Peyer's patch (tissue), 4 donors: ENCODE measurements at regions not wholly inside any gene's neighbourhood (a gene's known extent, or its start where the extent isn't known, plus 50 kb on each side); places are given as distances from the start of the nearest gene placed in this dataset.

Experiments
- DNase-seq, 3 donors: peaks; one replicate each; pipeline ENCODE4 v3.0.0-alpha.2; 2017 to 2019
- H3K27ac ChIP-seq, 4 donors: fragments of 200-600 bp; sonication (generic); one replicate each; pipeline ENCODE4 v1.5.1; 2016 to 2019
- H3K27me3 ChIP-seq, 2 donors: fragments of 200-600 bp; sonication (generic); one replicate each; pipeline ENCODE4 v1.5.1; 2019
- H3K36me3 ChIP-seq, 3 donors: fragments of 200-600 bp; sonication (generic); one replicate each; pipeline ENCODE4 v1.5.1; 2016 to 2019
- H3K4me1 ChIP-seq, 4 donors: fragments of 200-600 bp; sonication (generic); one replicate each; pipeline ENCODE4 v1.5.1; 2016 to 2019
- H3K4me3 ChIP-seq, 4 donors: fragments of 200-600 bp; sonication (generic); 1 replicate in 3 of 4; 2 replicates in 1 of 4; pipeline ENCODE4 v1.5.1; 2016 to 2019; ENCODE audit warnings: mild to moderate bottlenecking in 1 of 4
- H3K9me3 ChIP-seq, 4 donors: fragments of 200-600 bp; sonication (generic); one replicate each; pipeline ENCODE4 v1.5.1; 2016 to 2019; ENCODE audit warnings: mild to moderate bottlenecking in 1 of 4
- POLR2A ChIP-seq, 2 donors: fragments of 450-650 bp; IDR thresholded peaks; one replicate each; pipeline ENCODE4 v1.5.1; 2017; ENCODE audit warnings: antibody characterized with exemption in 2 of 2, mild to moderate bottlenecking in 2 of 2, moderate library complexity in 2 of 2
- TF ChIP-seq, protein P1 (sequence below), 6 experiments: fragments of 450-650 bp in 4 of 6; fragments of 200-600 bp in 2 of 6; sonication (generic) in 1 of 6; IDR thresholded peaks; one replicate each; pipeline ENCODE4 v1.5.1; 2017 to 2019; ENCODE audit warnings: antibody characterized with exemption in 6 of 6, mild to moderate bottlenecking in 3 of 6, moderate library complexity in 1 of 6

DNA sequence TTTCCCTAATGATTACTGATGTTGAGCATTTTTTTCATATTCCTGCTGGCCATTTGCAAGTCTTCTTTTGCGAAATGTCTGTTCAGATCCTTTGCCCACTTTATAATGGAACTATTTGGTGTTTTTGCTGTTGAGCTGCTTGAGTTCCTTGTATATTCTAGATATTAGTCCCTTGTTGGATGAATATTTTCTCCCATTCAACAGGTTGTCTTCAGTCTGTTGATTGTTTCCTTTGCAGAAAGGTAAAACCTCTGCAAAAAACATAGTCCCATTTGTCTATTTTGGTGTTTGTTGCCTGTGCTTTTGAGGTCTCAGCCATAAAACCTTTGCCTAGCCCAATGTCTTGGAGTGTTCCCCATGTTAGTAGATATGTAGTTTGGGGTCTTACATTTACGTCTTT, 78.0 kb upstream of the GUCA2B start:
- Histone ChIP-seq H3K4me1 (no peaks in the 10 kb centered on the region), H3K27ac (no peak overlapping the region), H3K27me3 (no peaks in the 10 kb centered on the region), H3K4me3 (no peak overlapping the region), H3K9me3 (no peaks in the 10 kb centered on the region), H3K36me3 (no peaks in the 10 kb centered on the region)
- no peak for DNase-seq
- no peak for TF ChIP-seq POLR2A (IDR thresholded peaks at IDR 0.05)
- TF ChIP-seq, protein P1, sequence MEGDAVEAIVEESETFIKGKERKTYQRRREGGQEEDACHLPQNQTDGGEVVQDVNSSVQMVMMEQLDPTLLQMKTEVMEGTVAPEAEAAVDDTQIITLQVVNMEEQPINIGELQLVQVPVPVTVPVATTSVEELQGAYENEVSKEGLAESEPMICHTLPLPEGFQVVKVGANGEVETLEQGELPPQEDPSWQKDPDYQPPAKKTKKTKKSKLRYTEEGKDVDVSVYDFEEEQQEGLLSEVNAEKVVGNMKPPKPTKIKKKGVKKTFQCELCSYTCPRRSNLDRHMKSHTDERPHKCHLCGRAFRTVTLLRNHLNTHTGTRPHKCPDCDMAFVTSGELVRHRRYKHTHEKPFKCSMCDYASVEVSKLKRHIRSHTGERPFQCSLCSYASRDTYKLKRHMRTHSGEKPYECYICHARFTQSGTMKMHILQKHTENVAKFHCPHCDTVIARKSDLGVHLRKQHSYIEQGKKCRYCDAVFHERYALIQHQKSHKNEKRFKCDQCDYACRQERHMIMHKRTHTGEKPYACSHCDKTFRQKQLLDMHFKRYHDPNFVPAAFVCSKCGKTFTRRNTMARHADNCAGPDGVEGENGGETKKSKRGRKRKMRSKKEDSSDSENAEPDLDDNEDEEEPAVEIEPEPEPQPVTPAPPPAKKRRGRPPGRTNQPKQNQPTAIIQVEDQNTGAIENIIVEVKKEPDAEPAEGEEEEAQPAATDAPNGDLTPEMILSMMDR (IDR thresholded peaks at IDR 0.05), result no peak

DNA sequence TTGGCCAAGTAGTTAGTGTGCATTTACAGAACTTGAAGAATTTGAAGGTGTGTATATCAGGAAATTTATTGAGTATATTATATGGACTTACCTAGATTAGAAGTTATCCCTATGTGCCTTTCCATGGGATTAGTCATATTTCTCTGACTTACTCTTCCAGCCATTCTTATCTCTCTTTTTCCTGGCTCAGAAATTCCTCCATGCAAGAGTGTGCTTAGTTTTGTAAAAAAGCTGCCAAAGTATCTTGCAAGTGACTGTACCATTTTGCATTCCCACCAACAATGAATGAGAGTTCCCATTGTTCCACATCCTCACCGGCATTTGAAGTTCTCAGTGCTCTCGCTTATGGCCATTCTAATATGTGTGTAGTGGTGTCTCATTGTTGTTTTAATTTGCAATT, 82.2 kb upstream of the GUCA2B start:
- no peaks in the 10 kb centered on the region for H3K27me3 ChIP-seq
- DNase-seq, result no peak

DNA sequence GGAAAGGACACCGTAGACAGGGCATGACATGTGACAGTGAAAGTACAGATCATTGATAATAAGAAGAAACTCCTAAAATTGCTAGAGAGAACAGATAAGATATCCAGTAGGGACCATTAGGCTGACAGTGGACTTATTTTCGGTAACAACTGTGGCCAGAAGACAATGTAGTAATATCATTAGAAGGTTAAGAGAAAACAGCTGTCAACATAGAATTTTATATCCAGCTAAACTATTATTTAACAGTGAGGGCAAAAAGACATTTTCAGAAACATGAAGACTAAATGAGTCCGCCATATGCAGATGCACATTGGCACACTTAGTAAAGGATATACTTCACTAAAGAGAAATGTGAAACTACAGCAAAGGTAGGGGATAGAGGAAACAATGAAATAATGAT, 95.4 kb upstream of the GUCA2B start:
- Histone ChIP-seq H3K4me1 (no peaks in the 10 kb centered on the region), H3K27ac (no peak overlapping the region), H3K9me3 (peaks cover 0 to 4% (median 0%) of the 10 kb centered on the region in 4 donors), H3K36me3 (no peaks in the 10 kb centered on the region), H3K4me3 (no peak overlapping the region), H3K27me3 (no peaks in the 10 kb centered on the region)
- no peak for DNase-seq
- TF ChIP-seq, protein P1 (IDR thresholded peaks at IDR 0.05), result no peak
- TF ChIP-seq POLR2A (IDR thresholded peaks at IDR 0.05), result no peak

More for the DNA sequence above, 82.2 kb upstream of the GUCA2B start:
- Histone ChIP-seq H3K36me3 (no peaks in the 10 kb centered on the region), H3K4me3 (no peak overlapping the region), H3K27ac (no peak overlapping the region), H3K9me3 (no peaks in the 10 kb centered on the region), H3K4me1 (no peaks in the 10 kb centered on the region)
- no peak for TF ChIP-seq POLR2A (IDR thresholded peaks at IDR 0.05)
- TF ChIP-seq, protein P1 (IDR thresholded peaks at IDR 0.05), result no peak

DNA sequence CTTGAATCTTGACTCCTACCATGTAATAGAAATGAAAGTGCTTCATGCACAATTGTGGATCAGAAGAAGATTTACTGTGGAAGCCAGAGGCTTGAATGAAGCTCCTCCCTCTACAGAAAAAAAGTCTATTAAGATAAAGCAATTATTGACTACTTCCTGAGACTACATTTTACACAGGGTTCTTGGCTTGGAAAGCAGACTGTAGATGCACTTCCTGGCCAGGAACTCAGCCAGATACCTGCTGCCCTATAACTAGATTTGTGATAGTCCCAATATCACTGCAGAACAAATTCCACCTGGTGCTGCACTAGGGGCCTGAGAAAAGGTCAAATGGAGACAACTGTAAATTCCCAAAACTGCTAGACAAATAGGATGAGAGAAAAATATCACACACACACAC, 96.8 kb upstream of the GUCA2B start:
- Histone ChIP-seq H3K4me1 (no peaks in the 10 kb centered on the region), H3K27ac (no peak overlapping the region), H3K27me3 (no peaks in the 10 kb centered on the region), H3K4me3 (no peak overlapping the region), H3K9me3 (peaks cover 0 to 4% (median 0%) of the 10 kb centered on the region in 4 donors), H3K36me3 (no peaks in the 10 kb centered on the region)
- DNase-seq, result no peak
- no peak for TF ChIP-seq POLR2A (IDR thresholded peaks at IDR 0.05)
- TF ChIP-seq, protein P1 (IDR thresholded peaks at IDR 0.05), result no peak

DNA sequence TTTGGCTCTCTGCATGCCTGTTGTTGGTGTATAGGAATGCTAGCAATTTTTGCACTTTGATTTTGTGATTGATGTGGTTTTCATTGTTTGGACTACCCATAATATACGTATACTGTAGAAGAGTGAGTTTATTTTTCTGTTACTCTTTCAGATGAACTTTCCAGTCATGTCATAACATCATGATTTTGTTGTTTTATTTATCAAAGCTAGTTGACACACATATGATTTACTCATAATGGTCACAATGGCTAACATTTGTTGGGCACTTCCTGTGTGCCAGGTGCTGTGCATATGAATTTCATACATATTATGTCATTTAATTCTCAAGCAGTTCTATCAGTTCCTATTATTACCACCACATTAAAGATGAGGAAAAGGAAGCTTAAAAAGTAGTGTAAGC, 98.1 kb upstream of the GUCA2B start:
- Histone ChIP-seq H3K27me3 (no peaks in the 10 kb centered on the region), H3K9me3 (peaks cover 0 to 4% (median 0%) of the 10 kb centered on the region in 4 donors), H3K4me3 (no peak overlapping the region), H3K36me3 (no peaks in the 10 kb centered on the region), H3K27ac (no peak overlapping the region), H3K4me1 (no peaks in the 10 kb centered on the region)
- TF ChIP-seq POLR2A (IDR thresholded peaks at IDR 0.05), result no peak
- TF ChIP-seq, protein P1 (IDR thresholded peaks at IDR 0.05), result no peak
- DNase-seq, result no peak

DNA sequence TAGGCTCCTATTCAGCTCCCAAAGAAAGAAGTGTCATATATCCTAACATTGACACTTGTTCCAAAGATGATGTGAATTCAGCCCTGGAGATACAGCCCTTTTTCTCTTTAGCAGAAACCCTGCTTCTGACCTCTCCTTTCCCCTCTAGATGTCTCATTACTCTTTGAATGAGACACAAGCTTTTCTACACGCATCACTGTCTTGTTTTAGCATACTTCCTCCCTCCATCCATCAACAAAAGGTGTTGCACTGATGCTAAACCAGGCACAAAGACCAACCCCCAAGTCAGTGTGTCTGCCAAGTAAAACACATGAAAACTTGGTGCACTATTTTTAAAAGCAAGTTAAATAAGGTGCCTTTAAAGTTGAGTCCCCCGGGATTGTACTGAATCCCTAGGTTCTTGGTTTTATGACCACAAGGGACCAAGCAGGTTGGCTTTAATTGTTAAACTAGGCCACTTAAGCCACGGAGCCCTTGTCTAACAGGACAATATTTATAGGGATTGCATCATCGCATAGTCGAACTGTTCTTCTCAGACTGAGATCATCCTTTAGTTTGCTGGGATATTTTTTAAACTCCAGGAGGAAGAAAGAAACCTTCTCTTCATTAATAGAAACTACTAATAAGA, 101.0 kb upstream of the GUCA2B start:
- Histone ChIP-seq H3K9me3 (no peaks in the 10 kb centered on the region), H3K4me1 (no peaks in the 10 kb centered on the region), H3K36me3 (no peaks in the 10 kb centered on the region), H3K27ac (no peak overlapping the region), H3K27me3 (no peaks in the 10 kb centered on the region), H3K4me3 (no peak overlapping the region)
- no peak for DNase-seq
- TF ChIP-seq, protein P1 (IDR thresholded peaks at IDR 0.05), result no peak
- no peak for TF ChIP-seq POLR2A (IDR thresholded peaks at IDR 0.05)
